ENCODE measurements at regions not wholly inside any gene's neighbourhood (a gene's known extent, or its start where the extent isn't known, plus 50 kb on each side); places are given as distances from the start of the nearest gene placed in this dataset.
"Not testable (repeated sequence)": the region's sequence is repeated elsewhere in the genome, so short reads cannot be mapped to it uniquely, and the experiment has no call there.

- DNase-seq: no peak
Measured at GRCh38 chr17:68097161-68097805, 61.7 kb downstream of the KPNA2 start.

GRCh38 chr17:68099341-68099753 is 63.8 kb downstream of the KPNA2 start:
- not testable (repeated sequence) for DNase-seq

- DNase-seq: no peak
Measured at GRCh38 chr17:68100000-68100641, 64.6 kb downstream of the KPNA2 start.

GRCh38 chr17:68101075-68101986 is 65.8 kb downstream of the KPNA2 start:
- DNase-seq: no peak

DNA sequence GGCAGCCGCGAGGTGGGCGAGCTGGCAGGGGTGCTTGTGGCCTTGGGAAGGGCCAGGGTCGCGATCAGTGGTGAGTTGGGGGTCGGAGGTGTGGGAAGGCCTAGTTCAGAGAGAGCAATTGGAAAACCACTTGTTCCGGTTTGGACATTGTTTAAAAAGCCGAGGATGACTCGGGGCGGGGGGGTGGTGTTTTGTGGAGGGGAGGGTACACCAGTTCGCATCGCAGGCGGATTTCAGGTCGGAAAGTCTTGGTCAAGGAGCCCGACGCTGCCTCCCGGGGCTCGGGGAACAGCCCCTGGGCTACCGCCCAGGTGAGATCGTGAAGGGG is 66.4 kb downstream of the KPNA2 start:
- no peak for DNase-seq

GRCh38 chr17:68102318-68102758 is 66.8 kb downstream of the KPNA2 start:
- DNase-seq: no peak

DNA sequence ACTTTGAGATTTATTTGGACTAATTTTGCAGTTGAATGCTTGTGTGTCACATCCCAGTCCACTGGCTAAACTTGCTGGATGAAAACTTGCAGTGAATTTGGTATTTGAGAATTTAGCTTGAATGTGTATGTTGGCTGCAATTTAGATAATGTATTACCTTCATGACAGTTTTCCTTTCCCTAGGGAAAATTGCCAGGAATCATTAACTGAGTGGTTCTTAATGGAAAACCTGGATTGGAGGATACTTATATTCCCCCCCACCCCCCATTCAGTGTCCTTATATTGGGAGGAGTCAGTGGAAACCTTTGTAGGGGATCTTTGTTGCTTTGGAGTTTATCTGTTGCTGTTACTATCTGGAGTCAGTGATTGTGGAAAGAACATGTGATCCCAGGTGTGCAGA is 67.6 kb downstream of the KPNA2 start:
- DNase-seq: no peak

GRCh38 chr17:68106085-68106484 is 70.5 kb downstream of the KPNA2 start:
- DNase-seq: no peak

- DNase-seq: no peak
Measured at GRCh38 chr17:68107373-68107772, 71.8 kb downstream of the KPNA2 start.

GRCh38 chr17:68108313-68109000 is 72.9 kb downstream of the KPNA2 start:
- DNase-seq: no peak

DNA sequence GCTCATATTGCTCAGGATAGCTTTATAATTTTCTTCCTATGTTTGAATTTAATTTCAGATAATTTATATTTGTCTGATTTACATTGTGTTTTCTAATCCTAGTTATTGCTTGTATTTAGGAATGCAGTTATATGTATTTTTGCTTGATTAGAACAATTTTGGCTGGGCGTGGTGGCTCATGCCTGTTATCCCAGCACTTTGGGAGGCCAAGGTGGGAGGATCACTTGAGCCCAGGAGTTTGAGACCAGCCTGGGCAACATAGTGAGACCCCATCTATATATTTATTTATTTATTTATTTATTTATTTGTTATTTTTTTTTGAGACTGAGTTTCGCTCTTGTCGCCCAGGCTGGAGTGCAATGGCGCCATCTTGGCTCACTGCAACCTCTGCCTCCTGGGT is 73.9 kb downstream of the KPNA2 start:
- DNase-seq: not testable (repeated sequence)

DNA sequence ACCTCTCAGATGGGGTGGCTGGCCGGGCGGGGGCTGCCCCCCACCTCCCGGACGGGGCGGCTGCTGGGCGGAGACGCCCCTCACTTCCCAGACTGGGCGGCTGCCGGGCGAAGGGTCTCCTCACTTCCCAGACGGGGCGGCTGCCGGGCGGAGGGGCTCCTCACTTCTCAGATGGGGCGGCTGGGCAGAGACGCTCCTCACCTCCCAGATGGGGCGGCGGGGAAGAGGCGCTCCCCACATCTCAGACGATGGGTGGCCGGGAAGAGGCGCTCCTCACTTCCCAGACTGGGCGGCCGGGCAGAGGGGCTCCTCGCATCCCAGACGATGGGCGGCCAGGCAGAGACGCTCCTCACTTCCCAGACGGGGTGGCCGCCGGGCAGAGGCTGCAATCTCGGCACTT is 80.7 kb downstream of the KPNA2 start:
- not testable (repeated sequence) for DNase-seq

GRCh38 chr17:68122587-68122986 is 87.1 kb downstream of the KPNA2 start:
- no peak for DNase-seq

DNA sequence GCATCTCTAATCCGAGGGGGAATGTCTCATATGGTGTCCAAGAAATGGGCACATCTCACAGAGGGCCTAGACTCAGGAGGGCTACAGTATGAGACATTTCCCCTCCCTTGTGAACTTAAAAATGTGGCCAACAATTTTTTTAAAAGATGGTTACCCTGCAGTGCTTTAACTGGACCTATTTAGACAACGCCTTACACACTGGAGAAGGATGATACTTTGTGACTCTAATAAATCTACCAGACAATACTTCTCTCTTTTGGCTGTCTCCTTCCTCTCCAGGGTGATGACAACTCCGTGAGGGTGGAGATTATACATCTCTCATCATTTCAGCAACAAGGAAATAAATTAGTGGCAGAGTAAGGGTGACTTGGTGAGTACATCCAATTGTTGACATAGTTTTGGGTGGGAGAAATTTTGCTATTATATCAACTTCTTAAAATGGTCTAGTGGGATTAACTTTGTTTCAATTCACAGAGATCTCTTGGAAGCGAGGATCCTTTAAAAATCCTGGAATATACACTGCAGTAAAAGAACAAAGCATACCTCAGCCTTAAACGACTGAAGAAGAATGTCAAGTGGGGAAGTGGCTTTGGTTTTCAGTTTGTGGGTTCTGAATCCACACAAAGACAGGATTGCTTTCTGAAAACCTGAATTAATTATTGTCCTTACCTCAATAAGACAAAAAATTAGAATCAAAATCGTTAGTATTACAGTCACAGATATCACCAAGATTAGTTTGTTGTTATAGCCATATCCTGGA is 89.8 kb downstream of the KPNA2 start:
- DNase-seq: no peak

- no peak for DNase-seq
Measured at GRCh38 chr17:68127914-68128313, 92.4 kb downstream of the KPNA2 start.

DNA sequence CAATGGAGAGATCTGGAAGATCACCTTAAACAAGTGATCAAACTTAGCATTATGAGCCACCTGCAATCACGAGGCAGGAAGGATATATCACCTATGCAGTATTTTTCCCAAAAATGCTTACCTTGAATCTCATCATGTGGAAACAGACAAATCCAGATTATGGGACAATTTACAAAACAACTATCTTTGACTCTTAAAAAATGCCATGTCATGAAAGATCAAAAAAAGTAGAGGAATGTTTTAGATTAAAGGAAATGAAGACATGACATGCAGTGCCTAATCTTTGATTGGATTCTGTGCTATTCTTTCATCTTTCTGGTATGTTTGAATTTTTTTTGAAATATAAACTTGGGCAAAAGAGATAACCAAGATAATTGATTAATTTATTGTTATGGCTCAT is 95.9 kb downstream of the KPNA2 start:
- DNase-seq: no peak

- no peak for DNase-seq
Measured at GRCh38 chr17:68133346-68134045, 98.0 kb downstream of the KPNA2 start.

DNA sequence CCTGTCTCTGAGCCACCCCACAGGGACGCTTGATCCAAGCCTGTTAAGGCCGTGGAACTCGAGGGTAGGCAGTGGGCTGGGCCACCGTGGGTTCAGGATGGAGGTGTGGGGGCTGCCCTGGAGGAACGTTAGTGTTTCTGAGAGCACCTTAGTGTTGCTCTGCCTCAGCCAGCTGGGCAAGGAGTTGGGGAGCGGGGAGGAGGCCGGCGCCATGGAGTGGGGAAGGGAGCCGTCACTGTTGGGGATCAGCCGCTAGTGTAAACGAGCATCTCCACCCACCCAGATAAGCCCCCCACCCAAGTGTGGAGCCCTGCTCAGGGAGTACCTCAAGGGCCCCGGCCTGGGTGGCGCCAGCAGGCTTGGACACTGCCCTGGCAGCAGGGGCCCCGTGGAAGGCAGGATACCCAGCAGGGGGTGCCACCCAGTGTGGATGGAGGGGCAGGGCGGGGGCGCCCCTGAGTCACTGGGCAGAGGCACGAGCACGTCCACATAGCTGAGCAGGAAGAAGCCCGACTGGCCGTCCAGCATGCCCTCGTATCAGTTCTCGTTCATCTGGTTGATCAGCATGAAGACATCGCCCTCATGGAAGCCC is 98.6 kb downstream of the KPNA2 start:
- DNase-seq: no peak

- DNase-seq: no peak
Measured at GRCh38 chr17:68134731-68135130, 99.2 kb downstream of the KPNA2 start.

- DNase-seq: no peak
Measured at GRCh38 chr17:68135141-68135887, 99.8 kb downstream of the KPNA2 start.

GRCh38 chr17:68141050-68141449 is 105.5 kb downstream of the KPNA2 start:
- no peak for DNase-seq

All from NCI-H1694 (cell line).